RWPE1 (cell line): ENCODE measurements at regions not wholly inside any gene's neighbourhood (a gene's known extent, or its start where the extent isn't known, plus 50 kb on each side); places are given as distances from the start of the nearest gene placed in this dataset.

Source experiments
- CTCF ChIA-PET: fragments of 350-600 bp; sonication (Branson Sonifier 250); formaldehyde crosslinking; extraction: SDS; loops from one replicate; lab custom pipeline; 2021; lab: Yijun Ruan, JAX
- POLR2A ChIA-PET: fragments of 400-600 bp; formaldehyde crosslinking; extraction: SDS; loops from one replicate; lab custom pipeline; 2020; ENCODE audit warnings: antibody characterized with exemption; ENCODE audit not compliant: low non-redundant PET; lab: Yijun Ruan, JAX
- DNase-seq: peaks from one replicate; pipeline ENCODE4 v3.0.0; 2012; ENCODE audit warnings: low spot score
- H3K27ac ChIP-seq: fragments of 450-650 bp; 2 replicates; pipeline ENCODE4 v1.5.1; 2017
- TF ChIP-seq, protein P1 (sequence below): fragments of 450-650 bp; conservative IDR thresholded peaks from 2 replicates; pipeline ENCODE4 v1.5.1; 2017; ENCODE audit warnings: low read depth, mild to moderate bottlenecking

DNA sequence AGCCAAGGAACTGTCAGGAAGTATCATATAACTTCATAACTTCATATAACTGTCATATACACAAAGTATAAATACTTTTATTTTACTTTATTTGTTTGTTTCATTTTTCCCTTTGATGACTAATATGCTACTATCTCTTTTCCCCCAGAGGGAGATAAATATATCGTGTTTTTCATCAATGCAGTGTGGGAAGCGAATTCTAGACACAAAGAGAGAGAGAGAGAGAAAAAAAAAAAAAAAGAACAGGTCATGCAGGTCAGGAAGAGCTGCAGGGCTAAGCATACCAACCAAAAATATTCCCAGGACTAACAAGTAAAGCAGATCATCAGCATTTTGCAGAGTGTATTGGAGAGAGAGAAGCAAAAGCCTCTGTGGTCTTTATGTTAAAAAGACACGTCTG is 1849.2 kb downstream of the STIM2 start:
- ChIA-PET CTCF (no interaction called here), POLR2A (no interaction called here)
- H3K27ac ChIP-seq: no peak overlapping the region
- no peak for DNase-seq
- TF ChIP-seq, protein P1, sequence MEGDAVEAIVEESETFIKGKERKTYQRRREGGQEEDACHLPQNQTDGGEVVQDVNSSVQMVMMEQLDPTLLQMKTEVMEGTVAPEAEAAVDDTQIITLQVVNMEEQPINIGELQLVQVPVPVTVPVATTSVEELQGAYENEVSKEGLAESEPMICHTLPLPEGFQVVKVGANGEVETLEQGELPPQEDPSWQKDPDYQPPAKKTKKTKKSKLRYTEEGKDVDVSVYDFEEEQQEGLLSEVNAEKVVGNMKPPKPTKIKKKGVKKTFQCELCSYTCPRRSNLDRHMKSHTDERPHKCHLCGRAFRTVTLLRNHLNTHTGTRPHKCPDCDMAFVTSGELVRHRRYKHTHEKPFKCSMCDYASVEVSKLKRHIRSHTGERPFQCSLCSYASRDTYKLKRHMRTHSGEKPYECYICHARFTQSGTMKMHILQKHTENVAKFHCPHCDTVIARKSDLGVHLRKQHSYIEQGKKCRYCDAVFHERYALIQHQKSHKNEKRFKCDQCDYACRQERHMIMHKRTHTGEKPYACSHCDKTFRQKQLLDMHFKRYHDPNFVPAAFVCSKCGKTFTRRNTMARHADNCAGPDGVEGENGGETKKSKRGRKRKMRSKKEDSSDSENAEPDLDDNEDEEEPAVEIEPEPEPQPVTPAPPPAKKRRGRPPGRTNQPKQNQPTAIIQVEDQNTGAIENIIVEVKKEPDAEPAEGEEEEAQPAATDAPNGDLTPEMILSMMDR: no peak

DNA sequence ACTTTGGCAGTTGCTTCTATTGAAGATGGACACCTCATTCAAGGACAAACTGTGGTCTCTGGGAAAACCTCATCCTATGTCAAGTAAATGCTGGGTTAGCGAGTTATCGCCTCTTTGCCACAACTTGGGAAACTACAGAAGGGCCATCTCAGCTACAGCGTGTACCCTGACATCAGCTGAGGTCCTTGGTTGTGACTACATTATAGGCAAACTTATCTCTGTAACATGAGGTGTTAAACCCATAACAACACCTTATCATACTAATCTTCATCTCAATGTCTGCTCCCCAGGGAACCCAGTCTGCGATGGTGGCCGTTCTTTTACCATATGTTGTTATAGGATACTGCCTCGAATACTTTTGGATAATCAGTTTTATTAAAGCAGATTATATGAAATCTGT is 1862.7 kb downstream of the STIM2 start:
- CTCF ChIA-PET: no interaction called here

DNA sequence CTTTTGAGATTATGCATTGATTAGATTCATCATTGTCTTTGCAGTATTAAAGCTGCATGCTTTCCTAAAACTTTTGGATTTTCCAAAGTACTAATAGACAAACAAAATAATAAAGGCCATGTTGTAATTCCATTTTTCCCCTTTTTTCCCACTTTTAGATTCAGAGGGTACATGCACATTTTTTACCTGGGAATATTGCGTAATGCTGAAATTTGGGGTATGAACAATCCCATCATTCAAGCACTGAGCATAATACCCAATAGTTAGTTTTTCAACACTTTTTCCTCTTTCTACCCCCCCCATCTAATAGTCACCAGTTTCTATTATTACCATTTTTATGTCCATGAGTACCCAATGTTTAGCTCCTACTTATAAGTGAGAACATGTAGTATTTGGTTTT is 1863.6 kb downstream of the STIM2 start:
- ChIA-PET POLR2A (no interaction called here), CTCF (no interaction called here)
- TF ChIP-seq, protein P1: no peak
- H3K27ac ChIP-seq: no peak overlapping the region
- no peak for DNase-seq

More for the DNA sequence above, 1862.7 kb downstream of the STIM2 start:
- TF ChIP-seq, protein P1: no peak
- POLR2A ChIA-PET: no interaction called here
- DNase-seq: no peak
- no peak overlapping the region for H3K27ac ChIP-seq

DNA sequence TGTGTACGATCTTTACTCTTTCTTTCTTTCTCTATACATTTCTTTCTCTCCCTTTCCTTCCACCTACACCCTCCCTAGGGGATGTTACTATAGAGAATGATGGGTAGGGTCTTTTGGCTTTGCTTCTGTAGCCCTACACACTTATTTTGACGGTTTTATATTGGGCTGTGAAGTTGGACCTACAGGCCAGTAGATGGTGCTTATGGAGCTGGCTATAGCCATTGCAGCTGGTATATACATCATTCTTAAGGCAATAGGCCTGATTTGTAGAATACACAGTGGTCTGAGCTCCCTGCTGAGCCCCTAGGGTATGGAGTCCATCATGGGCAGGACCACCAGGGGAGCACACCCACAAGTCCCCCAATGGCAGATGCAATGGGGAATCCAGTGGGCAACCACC is 1869.7 kb downstream of the STIM2 start:
- TF ChIP-seq, protein P1: no peak
- POLR2A ChIA-PET: no interaction called here
- DNase-seq: no peak
- CTCF ChIA-PET: no interaction called here
- H3K27ac ChIP-seq: no peak overlapping the region

DNA sequence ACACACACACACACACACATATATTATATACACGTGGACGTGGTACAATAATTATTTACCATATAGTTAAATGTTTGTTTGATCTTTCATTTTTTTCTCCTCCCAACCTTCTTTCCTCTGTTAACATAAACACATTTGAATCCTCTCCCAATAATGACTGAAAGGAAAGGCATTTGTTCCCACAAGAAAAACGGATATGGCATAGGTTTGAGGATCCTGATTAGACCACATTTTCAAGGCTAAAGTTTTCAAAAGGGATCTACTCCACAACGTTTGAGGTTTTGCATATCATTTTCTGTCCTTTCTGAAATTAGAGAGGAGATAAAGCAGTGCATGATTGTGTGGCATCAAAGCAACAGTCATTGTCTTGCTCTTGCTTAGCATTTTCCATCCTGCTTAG is 1883.4 kb downstream of the STIM2 start:
- POLR2A ChIA-PET: no interaction called here
- TF ChIP-seq, protein P1: no peak
- no peak for DNase-seq

DNA sequence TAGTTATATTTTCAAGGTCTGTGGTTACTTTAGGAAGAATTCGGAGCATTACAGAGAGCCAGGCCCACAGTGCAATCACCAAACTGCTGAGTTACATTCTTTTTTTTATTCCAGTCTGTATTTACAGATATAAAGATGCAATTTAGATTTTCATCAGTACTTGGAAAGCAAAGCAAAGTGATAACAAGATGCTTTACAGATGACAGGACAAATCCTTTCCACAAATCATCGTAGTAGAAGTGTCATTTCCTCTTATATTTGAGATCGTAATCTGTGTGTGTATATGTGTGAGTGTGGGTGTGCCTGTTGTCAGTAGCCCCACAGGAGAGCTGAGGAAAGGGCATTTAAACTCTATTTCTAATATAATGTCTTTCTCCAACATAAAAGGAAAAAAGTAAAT is 1893.7 kb downstream of the STIM2 start:
- ChIA-PET POLR2A (no interaction called here), CTCF (no interaction called here)
- H3K27ac ChIP-seq: no peak overlapping the region
- no peak for DNase-seq
- TF ChIP-seq, protein P1: no peak

More for the DNA sequence above, 1883.4 kb downstream of the STIM2 start:
- CTCF ChIA-PET: no interaction called here
- H3K27ac ChIP-seq: no peak overlapping the region

DNA sequence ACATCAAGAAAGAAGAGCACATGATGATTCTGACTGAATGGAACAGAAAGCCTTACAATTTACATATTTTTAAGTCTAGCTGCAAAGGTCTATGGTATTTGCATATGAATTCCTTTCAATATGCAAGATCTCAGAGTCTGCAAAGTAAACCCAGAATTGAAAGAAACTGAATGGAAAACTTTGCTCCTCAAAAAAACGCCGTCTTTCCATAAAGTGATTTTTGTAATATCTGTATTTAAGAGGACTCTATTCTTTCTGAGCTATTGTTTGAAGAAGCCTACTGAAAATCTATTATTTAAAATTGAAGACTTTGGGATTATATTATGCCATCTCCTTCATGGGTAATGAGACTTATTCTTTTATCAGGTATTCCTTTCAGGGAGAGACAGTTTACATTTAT is 1894.4 kb downstream of the STIM2 start:
- no peak for DNase-seq
- ChIA-PET CTCF (no interaction called here), POLR2A (no interaction called here)
- TF ChIP-seq, protein P1: no peak
- no peak overlapping the region for H3K27ac ChIP-seq
